ENCODE measurements at regions not wholly inside any gene's neighbourhood (a gene's known extent, or its start where the extent isn't known, plus 50 kb on each side); places are given as distances from the start of the nearest gene placed in this dataset.

DNA sequence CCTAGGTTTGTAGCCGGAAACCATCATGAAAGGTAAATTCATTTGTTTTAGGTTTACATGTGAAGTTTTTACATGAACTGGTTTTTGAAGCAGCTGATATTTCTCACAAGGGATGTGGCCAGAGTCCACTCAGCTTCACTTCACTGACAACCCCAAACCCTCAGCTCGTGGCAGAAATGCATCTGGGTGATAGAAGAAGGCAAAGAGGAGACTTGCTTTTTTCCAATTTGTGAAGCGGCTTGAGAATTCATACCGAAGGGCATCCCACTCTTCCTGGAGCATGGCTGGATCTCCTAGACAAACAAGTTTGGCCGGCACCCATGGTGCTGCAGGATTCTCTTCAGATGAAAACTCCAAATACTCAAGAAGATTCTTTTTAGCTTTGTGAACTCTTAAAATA, 392.8 kb upstream of the CNR1 start (continued):
- TF ChIP-seq, protein P1, sequence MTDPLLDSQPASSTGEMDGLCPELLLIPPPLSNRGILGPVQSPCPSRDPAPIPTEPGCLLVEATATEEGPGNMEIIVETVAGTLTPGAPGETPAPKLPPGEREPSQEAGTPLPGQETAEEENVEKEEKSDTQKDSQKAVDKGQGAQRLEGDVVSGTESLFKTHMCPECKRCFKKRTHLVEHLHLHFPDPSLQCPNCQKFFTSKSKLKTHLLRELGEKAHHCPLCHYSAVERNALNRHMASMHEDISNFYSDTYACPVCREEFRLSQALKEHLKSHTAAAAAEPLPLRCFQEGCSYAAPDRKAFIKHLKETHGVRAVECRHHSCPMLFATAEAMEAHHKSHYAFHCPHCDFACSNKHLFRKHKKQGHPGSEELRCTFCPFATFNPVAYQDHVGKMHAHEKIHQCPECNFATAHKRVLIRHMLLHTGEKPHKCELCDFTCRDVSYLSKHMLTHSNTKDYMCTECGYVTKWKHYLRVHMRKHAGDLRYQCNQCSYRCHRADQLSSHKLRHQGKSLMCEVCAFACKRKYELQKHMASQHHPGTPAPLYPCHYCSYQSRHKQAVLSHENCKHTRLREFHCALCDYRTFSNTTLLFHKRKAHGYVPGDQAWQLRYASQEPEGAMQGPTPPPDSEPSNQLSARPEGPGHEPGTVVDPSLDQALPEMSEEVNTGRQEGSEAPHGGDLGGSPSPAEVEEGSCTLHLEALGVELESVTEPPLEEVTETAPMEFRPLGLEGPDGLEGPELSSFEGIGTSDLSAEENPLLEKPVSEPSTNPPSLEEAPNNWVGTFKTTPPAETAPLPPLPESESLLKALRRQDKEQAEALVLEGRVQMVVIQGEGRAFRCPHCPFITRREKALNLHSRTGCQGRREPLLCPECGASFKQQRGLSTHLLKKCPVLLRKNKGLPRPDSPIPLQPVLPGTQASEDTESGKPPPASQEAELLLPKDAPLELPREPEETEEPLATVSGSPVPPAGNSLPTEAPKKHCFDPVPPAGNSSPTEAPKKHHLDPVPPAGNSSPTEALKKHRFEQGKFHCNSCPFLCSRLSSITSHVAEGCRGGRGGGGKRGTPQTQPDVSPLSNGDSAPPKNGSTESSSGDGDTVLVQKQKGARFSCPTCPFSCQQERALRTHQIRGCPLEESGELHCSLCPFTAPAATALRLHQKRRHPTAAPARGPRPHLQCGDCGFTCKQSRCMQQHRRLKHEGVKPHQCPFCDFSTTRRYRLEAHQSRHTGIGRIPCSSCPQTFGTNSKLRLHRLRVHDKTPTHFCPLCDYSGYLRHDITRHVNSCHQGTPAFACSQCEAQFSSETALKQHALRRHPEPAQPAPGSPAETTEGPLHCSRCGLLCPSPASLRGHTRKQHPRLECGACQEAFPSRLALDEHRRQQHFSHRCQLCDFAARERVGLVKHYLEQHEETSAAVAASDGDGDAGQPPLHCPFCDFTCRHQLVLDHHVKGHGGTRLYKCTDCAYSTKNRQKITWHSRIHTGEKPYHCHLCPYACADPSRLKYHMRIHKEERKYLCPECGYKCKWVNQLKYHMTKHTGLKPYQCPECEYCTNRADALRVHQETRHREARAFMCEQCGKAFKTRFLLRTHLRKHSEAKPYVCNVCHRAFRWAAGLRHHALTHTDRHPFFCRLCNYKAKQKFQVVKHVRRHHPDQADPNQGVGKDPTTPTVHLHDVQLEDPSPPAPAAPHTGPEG (CRISPR knock-in tag; IDR thresholded peaks at IDR 0.05): no peak
- TF ChIP-seq, protein P2, sequence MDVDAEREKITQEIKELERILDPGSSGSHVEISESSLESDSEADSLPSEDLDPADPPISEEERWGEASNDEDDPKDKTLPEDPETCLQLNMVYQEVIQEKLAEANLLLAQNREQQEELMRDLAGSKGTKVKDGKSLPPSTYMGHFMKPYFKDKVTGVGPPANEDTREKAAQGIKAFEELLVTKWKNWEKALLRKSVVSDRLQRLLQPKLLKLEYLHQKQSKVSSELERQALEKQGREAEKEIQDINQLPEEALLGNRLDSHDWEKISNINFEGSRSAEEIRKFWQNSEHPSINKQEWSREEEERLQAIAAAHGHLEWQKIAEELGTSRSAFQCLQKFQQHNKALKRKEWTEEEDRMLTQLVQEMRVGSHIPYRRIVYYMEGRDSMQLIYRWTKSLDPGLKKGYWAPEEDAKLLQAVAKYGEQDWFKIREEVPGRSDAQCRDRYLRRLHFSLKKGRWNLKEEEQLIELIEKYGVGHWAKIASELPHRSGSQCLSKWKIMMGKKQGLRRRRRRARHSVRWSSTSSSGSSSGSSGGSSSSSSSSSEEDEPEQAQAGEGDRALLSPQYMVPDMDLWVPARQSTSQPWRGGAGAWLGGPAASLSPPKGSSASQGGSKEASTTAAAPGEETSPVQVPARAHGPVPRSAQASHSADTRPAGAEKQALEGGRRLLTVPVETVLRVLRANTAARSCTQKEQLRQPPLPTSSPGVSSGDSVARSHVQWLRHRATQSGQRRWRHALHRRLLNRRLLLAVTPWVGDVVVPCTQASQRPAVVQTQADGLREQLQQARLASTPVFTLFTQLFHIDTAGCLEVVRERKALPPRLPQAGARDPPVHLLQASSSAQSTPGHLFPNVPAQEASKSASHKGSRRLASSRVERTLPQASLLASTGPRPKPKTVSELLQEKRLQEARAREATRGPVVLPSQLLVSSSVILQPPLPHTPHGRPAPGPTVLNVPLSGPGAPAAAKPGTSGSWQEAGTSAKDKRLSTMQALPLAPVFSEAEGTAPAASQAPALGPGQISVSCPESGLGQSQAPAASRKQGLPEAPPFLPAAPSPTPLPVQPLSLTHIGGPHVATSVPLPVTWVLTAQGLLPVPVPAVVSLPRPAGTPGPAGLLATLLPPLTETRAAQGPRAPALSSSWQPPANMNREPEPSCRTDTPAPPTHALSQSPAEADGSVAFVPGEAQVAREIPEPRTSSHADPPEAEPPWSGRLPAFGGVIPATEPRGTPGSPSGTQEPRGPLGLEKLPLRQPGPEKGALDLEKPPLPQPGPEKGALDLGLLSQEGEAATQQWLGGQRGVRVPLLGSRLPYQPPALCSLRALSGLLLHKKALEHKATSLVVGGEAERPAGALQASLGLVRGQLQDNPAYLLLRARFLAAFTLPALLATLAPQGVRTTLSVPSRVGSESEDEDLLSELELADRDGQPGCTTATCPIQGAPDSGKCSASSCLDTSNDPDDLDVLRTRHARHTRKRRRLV (CRISPR knock-in tag; IDR thresholded peaks at IDR 0.05): no peak
- TF ChIP-seq NPAS2 (CRISPR knock-in tag; IDR thresholded peaks at IDR 0.05; ENCODE audit: borderline replicate concordance) (no peak), SYNCRIP (IDR thresholded peaks at IDR 0.05; ENCODE audit: insufficient read depth, low read depth, low read length) (no peak), KDM1A (CRISPR knock-in tag; IDR thresholded peaks at IDR 0.05) (no peak), IRX3 (CRISPR knock-in tag; IDR thresholded peaks at IDR 0.05; ENCODE audit: borderline replicate concordance, low read depth) (no peak), ZNF883 (CRISPR knock-in tag; IDR thresholded peaks at IDR 0.05; ENCODE audit: not compliant biosample characterization) (no peak), ZNF83 (CRISPR knock-in tag; IDR thresholded peaks at IDR 0.05; ENCODE audit: borderline replicate concordance) (no peak)
